Astrocyte (in vitro differentiated cells and primary cell): ENCODE measurements at regions not wholly inside any gene's neighbourhood (a gene's known extent, or its start where the extent isn't known, plus 50 kb on each side); places are given as distances from the start of the nearest gene placed in this dataset.

Experiments
- DNase-seq: peaks from one replicate; pipeline ENCODE4 v3.0.0-alpha.2; 2010; ENCODE audit warnings: low read depth
- FAIRE-seq: peaks from 2 replicates; lab custom pipeline; 2011; peaks lifted over from hg19 to GRCh38; lab: Jason Lieb, UNC
- H2AFZ ChIP-seq: 2 replicates; pipeline ENCODE4 v1.6.0; 2012; ENCODE audit warnings: low read depth, low read length, inconsistent platforms
- H3K27ac ChIP-seq: 2 replicates; pipeline ENCODE4 v1.5.1; 2011; ENCODE audit warnings: low read depth, low read length, inconsistent platforms
- H3K27me3 ChIP-seq: 2 replicates; pipeline ENCODE4 v1.6.0; 2011; ENCODE audit warnings: low read length, inconsistent platforms; ENCODE audit not compliant: insufficient read depth
- H3K36me3 ChIP-seq: 2 replicates; pipeline ENCODE4 v1.5.1; 2011; ENCODE audit warnings: low read length, inconsistent platforms; ENCODE audit not compliant: insufficient read depth
- H3K4me1 ChIP-seq: 2 replicates; pipeline ENCODE4 v1.5.1; 2011; ENCODE audit warnings: low read length, inconsistent platforms; ENCODE audit not compliant: insufficient read depth
- H3K4me2 ChIP-seq: 2 replicates; pipeline ENCODE4 v1.6.0; 2012; ENCODE audit warnings: low read length, inconsistent platforms
- H3K4me3 ChIP-seq: 2 replicates; pipeline ENCODE4 v1.5.1; 2011; ENCODE audit warnings: low read depth, mild to moderate bottlenecking, low read length, inconsistent platforms; ENCODE audit not compliant: insufficient read depth
- H3K79me2 ChIP-seq: 2 replicates; pipeline ENCODE4 v1.6.0; 2012; ENCODE audit warnings: mild to moderate bottlenecking, low read length, inconsistent platforms; ENCODE audit not compliant: insufficient read depth
- H3K9ac ChIP-seq: 2 replicates; pipeline ENCODE4 v1.6.0; 2012; ENCODE audit warnings: mild to moderate bottlenecking, low read length, inconsistent platforms
- H3K9me3 ChIP-seq: 2 replicates; pipeline ENCODE4 v1.5.1; 2012; ENCODE audit warnings: low read depth, mild to moderate bottlenecking, low read length, inconsistent platforms; ENCODE audit not compliant: insufficient read depth
- H4K20me1 ChIP-seq: 2 replicates; pipeline ENCODE4 v1.6.0; 2012; ENCODE audit warnings: low read length, inconsistent platforms; ENCODE audit not compliant: insufficient read depth
- H3K27ac Mint-ChIP-seq: one replicate; pipeline ENCODE4 v1.8.0; 2021; ENCODE audit warnings: mild to moderate bottlenecking, mixed read lengths; ENCODE audit not compliant: unreplicated experiment
- H3K27me3 Mint-ChIP-seq: one replicate; pipeline ENCODE4 v1.8.0; 2021; ENCODE audit warnings: low read depth, mixed read lengths; ENCODE audit not compliant: unreplicated experiment
- H3K36me3 Mint-ChIP-seq: one replicate; pipeline ENCODE4 v1.8.0; 2021; ENCODE audit warnings: low read depth, mixed read lengths; ENCODE audit not compliant: unreplicated experiment
- H3K4me1 Mint-ChIP-seq: one replicate; pipeline ENCODE4 v1.8.0; 2021; ENCODE audit warnings: low read depth, mixed read lengths; ENCODE audit not compliant: unreplicated experiment
- H3K4me3 Mint-ChIP-seq: one replicate; pipeline ENCODE4 v1.8.0; 2021; ENCODE audit warnings: mild to moderate bottlenecking, moderate library complexity, mixed read lengths; ENCODE audit not compliant: unreplicated experiment
- H3K9me3 Mint-ChIP-seq: one replicate; pipeline ENCODE4 v1.8.0; 2021; ENCODE audit warnings: mild to moderate bottlenecking, mixed read lengths; ENCODE audit not compliant: unreplicated experiment
- CTCF ChIP-seq: IDR thresholded peaks from 2 replicates; pipeline ENCODE4 v1.5.1; 2011; ENCODE audit warnings: low read depth, mild to moderate bottlenecking, inconsistent platforms, low read length, moderate library complexity; ENCODE audit not compliant: insufficient read depth
- EZH2 ChIP-seq: IDR thresholded peaks from 2 replicates; pipeline ENCODE4 v1.6.1; 2012; ENCODE audit warnings: mild to moderate bottlenecking, low read length, inconsistent platforms; ENCODE audit not compliant: insufficient read depth

GRCh38 chr22:33971561-33971961, 51.3 kb upstream of the LARGE1 start:
- TF ChIP-seq EZH2 (no peak), CTCF (no peak)
- no peak overlapping the region for H3K4me3 ChIP-seq
- Mint-ChIP-seq H3K4me3 (no peak overlapping the region), H3K9me3 (no peaks in the 10 kb centered on the region), H3K36me3 (no peaks in the 10 kb centered on the region), H3K27me3 (no peaks in the 10 kb centered on the region), H3K4me1 (peaks cover 20% of the 10 kb centered on the region), H3K27ac (peak overlapping the region; percentile 20)
- no peak overlapping the region for H2AFZ ChIP-seq
- H3K4me2 ChIP-seq = no peak overlapping the region
- no peaks in the 10 kb centered on the region for H3K9me3 ChIP-seq
- no peak overlapping the region for H3K9ac ChIP-seq
- no peak for FAIRE-seq
- H4K20me1 ChIP-seq = no peaks in the 10 kb centered on the region
- no peaks in the 10 kb centered on the region for H3K36me3 ChIP-seq
- no peak overlapping the region for H3K27ac ChIP-seq
- no peak for DNase-seq
- H3K79me2 ChIP-seq = no peaks in the 10 kb centered on the region
- H3K27me3 ChIP-seq = no peaks in the 10 kb centered on the region
- H3K4me1 ChIP-seq = no peaks in the 10 kb centered on the region

GRCh38 chr22:33975841-33976240, 55.6 kb upstream of the LARGE1 start:
- Histone ChIP-seq H3K4me2 (no peak overlapping the region), H3K4me1 (no peaks in the 10 kb centered on the region), H3K36me3 (no peaks in the 10 kb centered on the region), H3K4me3 (no peak overlapping the region), H3K27me3 (no peaks in the 10 kb centered on the region), H3K9ac (no peak overlapping the region), H2AFZ (no peak overlapping the region), H3K27ac (no peak overlapping the region), H4K20me1 (no peaks in the 10 kb centered on the region), H3K79me2 (no peaks in the 10 kb centered on the region), H3K9me3 (no peaks in the 10 kb centered on the region)
- Mint-ChIP-seq H3K4me3 (no peak overlapping the region), H3K36me3 (no peaks in the 10 kb centered on the region), H3K27ac (no peak overlapping the region), H3K27me3 (no peaks in the 10 kb centered on the region), H3K9me3 (no peaks in the 10 kb centered on the region), H3K4me1 (peaks cover 15% of the 10 kb centered on the region)
- FAIRE-seq (no peak), DNase-seq (no peak)
- TF ChIP-seq EZH2 (no peak), CTCF (no peak)

GRCh38 chr22:33983558-33983957, 63.3 kb upstream of the LARGE1 start:
- Mint-ChIP-seq H3K27ac (no peak overlapping the region), H3K4me1 (no peaks in the 10 kb centered on the region), H3K27me3 (no peaks in the 10 kb centered on the region), H3K4me3 (no peak overlapping the region), H3K9me3 (no peaks in the 10 kb centered on the region), H3K36me3 (no peaks in the 10 kb centered on the region)
- peaks cover 2% of the 10 kb centered on the region for H3K9me3 ChIP-seq
- H3K27ac ChIP-seq = no peak overlapping the region
- H3K4me2 ChIP-seq = no peak overlapping the region
- no peak overlapping the region for H2AFZ ChIP-seq
- no peak overlapping the region for H3K4me3 ChIP-seq
- H3K36me3 ChIP-seq = no peaks in the 10 kb centered on the region
- DNase-seq (no peak), FAIRE-seq (no peak)
- no peaks in the 10 kb centered on the region for H3K27me3 ChIP-seq
- no peak for TF ChIP-seq EZH2
- TF ChIP-seq CTCF = no peak
- no peaks in the 10 kb centered on the region for H3K79me2 ChIP-seq
- no peak overlapping the region for H3K9ac ChIP-seq
- no peaks in the 10 kb centered on the region for H4K20me1 ChIP-seq
- no peaks in the 10 kb centered on the region for H3K4me1 ChIP-seq
